ENCODE measurements at regions not wholly inside any gene's neighbourhood (a gene's known extent, or its start where the extent isn't known, plus 50 kb on each side); places are given as distances from the start of the nearest gene placed in this dataset.
"Not testable (repeated sequence)": the region's sequence is repeated elsewhere in the genome, so short reads cannot be mapped to it uniquely, and the experiment has no call there.

GRCh38 chr4:45241976-45242375, 515.6 kb upstream of the GNPDA2 start:
- no peak for TF ChIP-seq CTCF (conservative IDR thresholded peaks at IDR 0.05)
- H3K4me1 Mint-ChIP-seq: no peaks in the 10 kb centered on the region
- DNase-seq (ENCODE audit: low read depth, low spot score): no peak
- no peaks in the 10 kb centered on the region for H3K36me3 Mint-ChIP-seq (ENCODE audit: low read depth)
- no peak overlapping the region for H3K4me3 Mint-ChIP-seq
- no peaks in the 10 kb centered on the region for H3K9me3 Mint-ChIP-seq
- no peaks in the 10 kb centered on the region for H3K27me3 Mint-ChIP-seq (ENCODE audit: low read depth)
- no peak overlapping the region for H3K27ac Mint-ChIP-seq (ENCODE audit: unreplicated experiment)

- H3K9me3 Mint-ChIP-seq: peaks cover 3% of the 10 kb centered on the region
- H3K36me3 Mint-ChIP-seq (ENCODE audit: low read depth): peaks cover 3% of the 10 kb centered on the region
- H3K4me3 Mint-ChIP-seq: no peak overlapping the region
- H3K4me1 Mint-ChIP-seq: peaks cover 5% of the 10 kb centered on the region
- DNase-seq (ENCODE audit: low read depth, low spot score): no peak
- no peak for TF ChIP-seq CTCF (conservative IDR thresholded peaks at IDR 0.05)
- peaks cover 2% of the 10 kb centered on the region for H3K27me3 Mint-ChIP-seq (ENCODE audit: low read depth)
- no peak overlapping the region for H3K27ac Mint-ChIP-seq (ENCODE audit: unreplicated experiment)
Observed at GRCh38 chr4:45229206-45229605, 502.9 kb upstream of the GNPDA2 start.

DNA sequence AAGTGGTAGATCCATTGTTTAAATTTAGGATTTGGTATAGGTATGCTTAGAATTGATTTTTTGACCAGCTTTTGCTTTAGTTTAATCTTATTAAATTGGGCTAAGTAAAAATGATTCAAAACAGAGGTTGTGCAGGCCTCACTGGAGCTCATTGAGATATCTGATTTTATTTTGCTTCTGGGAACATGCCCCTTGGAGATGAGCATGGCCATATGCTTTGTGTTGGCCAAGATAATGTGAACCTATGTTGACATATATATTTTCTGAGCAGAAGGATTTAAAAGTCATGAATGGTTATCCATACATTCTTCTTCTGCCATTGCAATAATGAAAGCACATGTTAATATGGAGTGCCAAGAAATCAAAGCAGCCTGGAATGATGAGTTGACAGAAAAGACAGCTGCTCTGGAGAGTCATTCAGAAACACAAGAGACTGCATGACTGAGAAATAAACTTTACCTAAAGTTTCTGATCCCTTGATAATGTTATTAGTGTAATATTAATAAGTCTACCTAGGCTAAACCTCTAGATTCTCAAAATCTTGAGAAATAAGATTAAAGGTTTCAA, 489.7 kb upstream of the GNPDA2 start:
- H3K27me3 Mint-ChIP-seq (ENCODE audit: low read depth): no peaks in the 10 kb centered on the region
- no peaks in the 10 kb centered on the region for H3K36me3 Mint-ChIP-seq (ENCODE audit: low read depth)
- DNase-seq (ENCODE audit: low read depth, low spot score): no peak
- H3K4me1 Mint-ChIP-seq: no peaks in the 10 kb centered on the region
- H3K4me3 Mint-ChIP-seq: no peak overlapping the region
- no peak for TF ChIP-seq CTCF (conservative IDR thresholded peaks at IDR 0.05)
- H3K9me3 Mint-ChIP-seq: no peaks in the 10 kb centered on the region
- no peak overlapping the region for H3K27ac Mint-ChIP-seq (ENCODE audit: unreplicated experiment)

GRCh38 chr4:45208476-45208875, 482.1 kb upstream of the GNPDA2 start:
- not testable (repeated sequence) for H3K4me3 Mint-ChIP-seq; DNase-seq (ENCODE audit: low read depth, low spot score); H3K27ac Mint-ChIP-seq (ENCODE audit: unreplicated experiment); H3K36me3 Mint-ChIP-seq (ENCODE audit: low read depth); H3K27me3 Mint-ChIP-seq (ENCODE audit: low read depth); H3K9me3 Mint-ChIP-seq; H3K4me1 Mint-ChIP-seq

- not testable (repeated sequence) for H3K9me3 Mint-ChIP-seq; H3K27ac Mint-ChIP-seq (ENCODE audit: unreplicated experiment); H3K4me1 Mint-ChIP-seq; H3K4me3 Mint-ChIP-seq; H3K27me3 Mint-ChIP-seq (ENCODE audit: low read depth); H3K36me3 Mint-ChIP-seq (ENCODE audit: low read depth); DNase-seq (ENCODE audit: low read depth, low spot score)
Observed at GRCh38 chr4:45207864-45208331, 481.5 kb upstream of the GNPDA2 start.

GRCh38 chr4:45207241-45207863, 481.0 kb upstream of the GNPDA2 start:
- DNase-seq (ENCODE audit: low read depth, low spot score); H3K9me3 Mint-ChIP-seq; H3K27me3 Mint-ChIP-seq (ENCODE audit: low read depth); H3K4me3 Mint-ChIP-seq; H3K4me1 Mint-ChIP-seq; H3K36me3 Mint-ChIP-seq (ENCODE audit: low read depth); H3K27ac Mint-ChIP-seq (ENCODE audit: unreplicated experiment): not testable (repeated sequence)

DNA sequence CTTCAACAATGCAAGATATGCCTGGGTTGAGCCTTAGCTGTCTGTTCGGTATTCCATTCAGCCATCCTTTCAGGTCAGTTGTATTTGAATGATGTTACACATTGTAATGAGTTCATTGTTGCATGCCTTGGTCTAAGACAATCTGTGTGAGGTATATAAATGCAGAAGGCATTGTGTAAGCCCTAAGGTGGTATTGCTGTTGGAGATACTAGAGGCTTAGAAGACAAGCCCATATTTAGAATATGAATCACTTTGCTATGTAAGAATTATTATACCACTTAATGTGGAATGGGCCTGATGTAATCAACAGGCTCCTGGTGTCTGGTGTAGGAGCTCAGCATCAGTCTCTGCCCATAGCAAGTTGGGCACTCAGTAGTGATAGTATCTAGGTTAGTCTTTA, 473.4 kb upstream of the GNPDA2 start:
- H3K4me3 Mint-ChIP-seq: no peak overlapping the region
- no peak overlapping the region for H3K27ac Mint-ChIP-seq (ENCODE audit: unreplicated experiment)
- DNase-seq (ENCODE audit: low read depth, low spot score): no peak
- TF ChIP-seq CTCF (conservative IDR thresholded peaks at IDR 0.05): no peak
- peaks cover 3% of the 10 kb centered on the region for H3K9me3 Mint-ChIP-seq
- H3K36me3 Mint-ChIP-seq (ENCODE audit: low read depth): no peaks in the 10 kb centered on the region
- no peaks in the 10 kb centered on the region for H3K4me1 Mint-ChIP-seq
- peaks cover 21% of the 10 kb centered on the region for H3K27me3 Mint-ChIP-seq (ENCODE audit: low read depth)
